Suppressor macrophage treated with lipopolysaccharide for 4 hours (primary cell): ENCODE measurements at regions not wholly inside any gene's neighbourhood (a gene's known extent, or its start where the extent isn't known, plus 50 kb on each side); places are given as distances from the start of the nearest gene placed in this dataset.
"Not testable (repeated sequence)": the region's sequence is repeated elsewhere in the genome, so short reads cannot be mapped to it uniquely, and the experiment has no call there.

ENCODE experiments used
- DNase-seq: peaks from one replicate; pipeline ENCODE4 v3.0.0-alpha.2; 2020

DNA sequence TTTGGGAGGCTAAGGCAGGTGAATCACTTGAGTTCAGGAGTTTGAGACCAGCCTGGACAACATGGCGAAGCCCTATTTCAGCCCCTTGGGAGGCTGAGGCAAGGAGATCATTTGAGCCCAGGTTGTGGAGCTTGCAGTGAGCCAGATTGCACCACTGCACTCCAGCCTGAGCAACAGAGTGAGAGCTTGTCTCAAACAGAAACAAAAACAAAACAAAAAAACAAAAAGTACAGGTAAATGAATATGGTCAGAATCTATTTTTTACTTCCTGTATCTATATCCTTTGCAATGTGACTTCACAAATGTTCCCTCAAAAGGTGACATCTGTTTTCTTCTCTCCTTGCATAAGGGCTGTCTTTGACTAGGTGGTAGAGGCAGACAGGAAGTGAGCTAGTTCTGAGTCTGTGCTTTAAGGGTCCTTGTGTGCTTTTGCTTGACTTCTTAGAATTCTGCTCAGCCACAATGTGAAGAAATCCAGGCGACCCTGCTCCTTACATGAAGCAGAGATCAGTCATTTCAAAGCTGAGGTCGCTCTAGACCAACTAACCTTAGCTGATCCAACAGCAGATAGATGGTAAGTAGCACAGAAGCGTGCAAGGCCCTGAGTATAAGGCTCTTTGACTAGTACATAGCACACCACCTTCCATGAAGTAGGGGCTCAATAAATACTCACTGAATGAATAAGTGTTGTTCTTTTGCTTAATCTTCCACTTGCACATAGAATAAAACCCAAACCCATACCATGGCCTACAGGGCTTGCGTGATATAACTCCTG lies 423.2 kb upstream of the PCDH15 start:
- DNase-seq = no peak

DNA sequence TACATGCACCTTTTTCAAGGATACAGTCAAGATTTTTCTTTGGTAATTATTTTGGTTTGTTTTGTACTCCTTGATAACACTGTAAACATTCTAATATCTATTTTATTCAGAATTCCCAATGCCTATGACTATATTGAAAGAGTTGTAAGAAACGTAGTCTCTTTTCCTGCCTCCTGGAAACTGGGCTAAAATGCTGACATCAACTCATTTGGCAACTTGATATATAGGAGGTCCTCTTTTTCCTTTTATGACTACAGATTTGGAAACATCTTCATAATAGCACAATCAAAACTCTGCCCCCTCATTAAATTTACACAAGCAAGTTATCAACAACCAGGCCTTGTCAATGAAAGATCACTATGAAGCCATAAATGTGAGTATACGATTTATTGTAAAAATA lies 422.3 kb upstream of the PCDH15 start:
- no peak for DNase-seq

DNA sequence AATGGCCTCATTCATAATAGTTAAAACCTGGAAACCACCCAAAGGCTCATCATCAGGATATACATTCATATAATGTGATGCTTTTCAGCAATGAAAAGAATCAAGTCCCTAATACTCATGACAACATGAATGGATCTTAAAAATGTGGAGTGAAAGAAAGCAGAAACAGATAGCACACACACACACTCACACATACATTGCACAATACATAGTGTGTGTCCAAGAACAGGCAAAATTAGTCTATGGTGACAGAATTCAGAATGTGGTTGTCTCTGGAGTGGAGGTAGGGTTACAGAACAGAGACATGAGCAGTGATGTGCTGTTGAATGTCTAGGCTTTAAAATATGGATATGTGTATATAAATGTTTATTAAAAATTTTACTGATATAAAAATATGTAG lies 419.9 kb upstream of the PCDH15 start:
- DNase-seq = no peak

DNA sequence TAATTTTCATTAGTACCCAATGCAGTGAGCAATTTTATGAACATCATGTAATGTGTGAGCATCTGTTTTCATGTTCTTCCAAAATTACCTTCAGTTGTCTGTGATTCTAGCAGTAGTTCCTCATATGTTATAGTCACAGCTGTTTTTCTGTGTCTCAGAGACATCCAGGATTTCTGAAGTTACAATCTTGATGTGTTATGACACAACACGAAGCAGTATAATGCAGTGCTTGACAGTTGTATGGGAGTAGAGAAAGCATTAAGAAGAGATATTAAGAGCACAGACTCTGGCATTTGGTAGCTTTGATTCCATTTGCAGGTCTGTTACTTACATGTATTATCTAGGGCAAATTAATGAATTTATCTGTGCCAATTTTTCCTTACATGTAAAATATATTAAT lies 414.7 kb upstream of the PCDH15 start:
- DNase-seq = no peak

DNA sequence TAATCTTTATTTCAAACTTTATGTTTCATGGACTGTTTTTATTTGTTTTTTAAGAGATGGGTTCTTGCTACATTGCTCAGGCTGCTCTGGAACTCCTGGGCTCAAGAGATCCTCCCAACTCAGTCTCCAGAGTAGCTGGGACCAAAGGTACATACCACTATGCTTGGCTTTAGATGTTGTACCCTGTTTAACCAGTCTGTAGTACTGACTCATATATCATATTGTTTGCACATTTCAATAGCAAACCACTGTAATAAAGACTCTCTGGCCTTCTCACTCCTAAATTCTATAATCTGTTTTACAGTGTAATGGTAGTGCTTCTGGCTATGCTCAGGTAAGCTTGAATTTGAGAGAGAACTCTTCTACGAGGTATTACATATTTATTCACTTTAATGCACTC lies 413.6 kb upstream of the PCDH15 start:
- no peak for DNase-seq

DNA sequence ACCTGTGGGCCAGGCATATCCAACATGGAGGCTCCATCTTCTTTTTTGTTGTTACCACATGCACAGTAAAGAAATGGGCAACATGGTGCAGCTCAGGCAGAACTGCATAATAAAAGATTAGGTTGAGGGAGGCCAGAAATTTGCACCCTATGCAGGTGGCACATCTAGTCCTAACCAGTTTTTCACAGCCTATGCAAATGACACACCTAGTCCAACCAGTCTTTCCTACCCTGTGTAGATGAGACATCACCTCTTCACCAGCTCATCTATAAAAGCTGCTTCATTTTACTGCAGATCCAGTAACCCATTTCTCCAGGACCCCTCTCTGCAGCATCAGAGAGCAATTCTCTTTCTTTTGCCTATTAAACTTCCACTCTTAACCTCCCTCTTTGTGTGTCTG lies 411.0 kb upstream of the PCDH15 start:
- DNase-seq = no peak

DNA sequence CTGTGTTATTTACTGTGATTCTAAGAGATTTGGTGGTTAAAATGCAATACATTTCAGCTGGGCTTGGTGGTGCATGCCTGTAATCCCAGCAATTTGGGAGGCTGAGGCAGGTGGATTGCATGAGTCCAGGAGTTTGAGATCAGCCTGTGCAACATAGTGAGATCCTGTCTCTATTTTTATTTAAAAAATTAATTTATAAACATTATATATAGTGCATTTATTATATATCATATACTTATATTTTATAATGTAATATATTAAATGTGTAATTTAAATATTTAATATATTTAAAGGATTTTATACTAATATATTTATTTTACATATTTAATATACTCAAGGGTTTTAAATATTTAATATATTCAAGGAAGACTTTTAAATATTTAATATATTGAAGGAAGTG lies 402.8 kb upstream of the PCDH15 start:
- no peak for DNase-seq

DNA sequence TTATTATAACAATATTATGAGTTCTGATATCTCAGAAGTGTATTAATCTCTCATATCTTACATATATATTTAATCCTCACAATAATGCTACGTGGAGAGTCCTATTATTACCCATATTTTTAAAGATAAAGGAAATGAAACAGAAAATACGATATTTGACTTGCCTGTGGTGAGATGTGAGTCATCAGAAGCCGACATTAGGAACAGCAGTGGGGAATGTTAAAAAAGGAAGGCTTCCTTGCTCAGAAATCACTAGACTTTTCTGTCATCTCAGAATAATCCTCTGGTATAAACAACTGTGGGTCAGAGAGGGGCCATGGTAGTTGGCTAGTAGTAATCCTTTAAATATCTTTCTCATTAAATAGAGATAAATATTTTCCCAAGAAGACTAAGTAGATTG lies 402.3 kb upstream of the PCDH15 start:
- peak; percentile 11 for DNase-seq

DNA sequence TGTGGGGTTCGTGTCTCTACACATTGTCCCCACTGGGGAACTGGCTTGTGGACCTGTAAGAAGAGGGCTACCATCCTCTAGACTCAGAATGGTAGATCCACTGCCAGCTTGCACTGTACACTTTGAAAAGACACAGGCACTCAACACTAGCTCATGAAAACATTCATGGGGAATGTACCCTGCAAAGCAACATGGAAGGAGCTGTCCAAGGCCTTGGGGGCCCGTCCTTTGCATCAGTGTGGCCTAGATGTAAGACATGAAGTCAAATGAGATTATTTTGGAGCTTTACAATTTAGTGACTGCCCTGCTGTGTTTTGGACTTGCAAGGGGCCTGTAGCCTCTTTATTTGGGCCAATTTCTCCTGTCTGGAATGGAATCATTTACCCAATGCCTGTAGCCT lies 399.0 kb upstream of the PCDH15 start:
- no peak for DNase-seq

DNA sequence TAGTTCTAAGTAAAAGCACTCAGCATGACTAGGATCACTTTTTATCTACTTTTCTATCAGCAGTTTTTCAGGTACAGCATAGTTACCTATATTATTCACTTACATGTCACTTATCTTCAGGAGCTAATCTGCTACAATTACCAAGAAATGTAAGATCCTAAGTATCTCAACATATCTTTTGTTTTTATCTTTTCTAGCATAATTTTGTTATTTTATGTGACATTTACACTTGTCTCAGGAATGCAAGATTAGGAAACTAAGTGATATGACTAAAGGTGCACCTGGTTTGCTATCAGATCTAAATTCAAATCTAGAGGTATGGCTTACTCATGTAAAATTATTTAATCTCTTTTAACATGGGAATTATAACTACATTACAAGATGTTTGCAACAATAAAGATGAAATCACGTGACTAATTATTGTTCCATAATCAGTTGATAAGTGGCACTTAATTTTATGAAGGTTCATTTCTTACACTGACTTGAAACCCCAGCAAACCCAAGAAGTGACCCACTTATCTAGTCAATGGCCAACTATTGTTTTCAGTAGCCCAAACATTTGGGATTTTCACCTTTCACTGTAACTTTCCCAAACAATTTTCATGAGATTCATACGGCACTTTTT lies 390.3 kb upstream of the PCDH15 start:
- no peak for DNase-seq

DNA sequence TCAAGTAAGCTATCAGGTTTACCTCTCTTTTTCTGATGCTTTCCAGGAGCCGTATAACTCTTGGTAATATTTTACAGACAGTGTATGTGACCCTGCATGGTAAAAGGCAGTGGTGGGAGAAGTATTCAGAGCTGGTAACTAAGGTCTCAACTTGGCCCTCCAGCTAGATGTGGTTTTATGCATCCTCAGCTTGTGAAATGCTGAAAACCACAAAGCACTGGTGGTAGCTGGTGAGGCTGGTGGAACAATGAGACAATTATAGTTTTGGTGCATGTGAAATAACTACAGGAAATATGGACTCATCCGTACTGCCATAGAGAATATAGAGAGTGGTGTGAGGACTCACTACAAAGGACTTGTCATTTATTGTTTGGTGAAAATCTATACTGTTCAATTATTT lies 383.0 kb upstream of the PCDH15 start:
- DNase-seq = no peak

DNA sequence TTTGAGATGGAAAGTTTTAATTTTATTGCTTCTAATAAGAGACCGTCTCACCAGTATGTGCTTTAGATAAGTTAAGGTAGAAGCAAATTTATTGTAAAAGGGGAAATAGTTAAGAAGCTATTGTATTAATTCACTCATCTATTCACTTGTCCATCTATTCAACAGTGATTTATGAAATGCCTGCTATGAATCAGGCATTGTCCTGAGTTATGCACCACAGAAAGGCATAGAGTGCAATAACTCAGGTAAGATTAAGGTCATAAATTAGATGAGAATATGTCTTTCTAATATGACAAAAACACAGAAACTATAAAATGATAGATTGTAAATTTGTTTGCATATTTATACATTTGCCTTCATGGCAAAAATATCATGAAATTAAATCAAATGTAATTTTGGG lies 379.3 kb upstream of the PCDH15 start:
- DNase-seq = no peak

DNA sequence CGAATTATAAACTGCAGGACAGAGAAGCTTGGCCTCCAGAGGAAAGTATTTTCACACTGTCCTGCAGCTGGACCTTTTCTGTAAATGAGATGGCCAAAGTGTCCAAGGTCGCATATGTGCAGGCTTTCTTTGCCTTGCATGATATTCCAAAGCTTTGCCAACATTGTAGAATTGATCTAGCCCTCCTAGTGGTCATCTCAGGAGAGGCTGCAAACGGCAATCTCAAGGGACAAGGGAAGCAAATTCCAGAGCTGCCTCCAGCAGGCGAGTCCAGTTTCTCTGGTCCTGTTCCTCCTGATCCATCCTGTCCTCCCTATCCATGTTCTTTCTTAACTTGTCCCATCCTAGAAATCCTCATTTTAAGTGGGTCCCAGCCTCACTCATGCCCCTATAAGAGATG lies 373.4 kb upstream of the PCDH15 start:
- no peak for DNase-seq

DNA sequence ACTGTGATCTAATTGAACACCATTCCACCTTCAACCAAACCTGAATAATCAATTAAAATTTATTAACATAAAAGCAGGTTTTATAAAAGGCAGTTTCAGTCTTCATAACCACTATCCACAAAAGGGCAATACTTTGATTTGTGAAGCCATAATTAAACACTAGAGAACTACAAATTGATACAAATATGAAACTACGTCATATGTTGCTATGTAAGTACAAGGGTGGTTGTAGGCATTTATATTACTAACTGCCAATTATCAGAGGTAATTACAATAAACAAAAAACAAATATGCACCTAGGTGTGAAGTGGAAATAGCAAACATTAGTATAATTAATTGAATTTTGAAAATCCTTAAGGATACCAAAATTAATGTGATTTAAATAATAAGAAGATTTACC lies 368.5 kb upstream of the PCDH15 start:
- DNase-seq = no peak

DNA sequence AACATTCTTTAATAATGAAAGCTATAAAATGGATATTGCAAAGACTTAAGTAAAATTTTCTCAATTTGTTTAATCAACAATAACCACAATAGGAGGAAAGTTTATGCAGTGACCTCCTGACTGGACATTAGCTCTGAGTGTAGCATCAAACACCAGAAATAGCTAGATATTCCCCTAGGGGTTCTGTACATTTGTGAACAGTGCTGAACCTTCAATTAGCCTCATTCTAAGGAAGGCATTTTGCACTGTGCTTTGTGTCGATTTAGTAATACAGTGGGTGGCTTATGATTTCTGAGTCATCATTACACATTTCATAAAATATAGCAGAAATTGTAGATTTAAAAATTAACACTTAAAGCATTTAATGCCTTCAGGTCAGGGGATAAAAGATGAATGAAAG lies 367.3 kb upstream of the PCDH15 start:
- no peak for DNase-seq

DNA sequence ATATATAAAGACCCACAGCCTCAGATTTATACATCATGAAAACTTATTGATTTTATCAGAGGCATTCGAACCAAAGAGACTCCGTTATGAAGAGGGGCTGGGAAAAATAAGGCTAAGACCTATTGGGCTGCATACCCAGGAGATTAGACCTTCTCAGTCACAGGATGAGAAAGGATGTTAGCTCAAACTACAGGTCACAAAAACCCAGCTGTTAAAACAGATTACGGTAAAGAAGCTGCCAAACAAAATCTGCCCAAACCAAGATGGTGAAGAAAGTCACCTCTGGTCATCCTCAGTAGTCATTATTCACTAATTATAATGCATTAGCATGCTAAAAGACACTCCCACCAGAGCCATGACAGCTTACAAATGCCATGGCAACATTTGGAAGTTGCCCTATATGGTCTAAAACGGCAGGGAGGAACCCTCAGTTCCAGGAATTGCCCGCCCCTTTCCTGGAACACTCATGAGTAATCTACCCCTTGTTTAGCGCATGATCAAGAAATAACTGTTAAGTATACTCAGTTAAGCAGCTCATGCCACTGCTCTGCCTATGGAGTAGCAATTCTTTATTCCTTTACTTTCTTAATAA lies 362.5 kb upstream of the PCDH15 start:
- DNase-seq = no peak

DNA sequence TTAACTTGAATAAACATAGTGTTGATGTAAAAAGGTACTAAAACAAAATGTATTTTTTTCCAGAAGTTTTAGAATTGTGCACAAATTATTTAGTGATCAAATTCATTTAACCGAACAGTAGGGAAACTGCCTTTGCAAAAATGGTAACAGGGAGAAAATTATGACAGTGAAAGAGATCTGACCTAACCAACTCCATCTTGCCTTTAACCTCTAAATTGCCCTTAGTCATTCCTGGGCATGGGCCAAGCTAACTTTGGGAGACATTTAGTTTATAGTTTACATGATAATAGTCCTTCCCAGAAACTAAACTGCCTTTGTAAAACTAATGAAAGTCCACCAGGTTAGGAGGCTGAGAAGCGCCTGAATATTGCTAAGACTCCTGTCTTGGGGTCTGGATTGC lies 361.3 kb upstream of the PCDH15 start:
- DNase-seq = not testable (repeated sequence)

DNA sequence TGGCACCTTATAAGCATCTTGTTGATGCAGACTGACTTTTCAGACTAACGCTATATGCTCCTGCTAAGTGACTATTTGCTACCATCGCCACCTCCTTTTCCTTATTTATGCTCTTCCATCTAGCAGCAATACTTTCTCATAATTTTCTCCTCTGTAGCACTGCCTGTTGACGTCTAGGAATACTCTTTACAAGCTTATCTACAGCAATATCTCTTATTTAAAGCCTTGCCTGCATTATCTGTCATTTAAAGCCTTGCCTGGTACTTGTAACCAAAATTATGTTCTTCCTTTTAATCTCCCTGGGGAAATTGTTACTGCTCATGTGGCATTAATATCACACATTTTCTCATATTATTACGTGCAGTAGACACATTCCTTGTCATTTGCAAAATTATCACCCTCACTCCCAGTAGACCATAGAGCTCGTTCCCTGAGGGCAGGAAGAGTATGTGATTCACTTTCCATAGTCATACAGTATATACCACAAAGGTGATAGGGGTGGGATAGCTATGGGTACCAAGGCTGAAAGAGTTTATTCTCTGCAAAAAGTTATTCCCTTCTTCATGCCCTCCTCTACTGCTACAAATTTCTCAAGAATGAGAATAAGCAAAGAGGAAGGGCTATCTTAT lies 359.7 kb upstream of the PCDH15 start:
- DNase-seq = no peak

DNA sequence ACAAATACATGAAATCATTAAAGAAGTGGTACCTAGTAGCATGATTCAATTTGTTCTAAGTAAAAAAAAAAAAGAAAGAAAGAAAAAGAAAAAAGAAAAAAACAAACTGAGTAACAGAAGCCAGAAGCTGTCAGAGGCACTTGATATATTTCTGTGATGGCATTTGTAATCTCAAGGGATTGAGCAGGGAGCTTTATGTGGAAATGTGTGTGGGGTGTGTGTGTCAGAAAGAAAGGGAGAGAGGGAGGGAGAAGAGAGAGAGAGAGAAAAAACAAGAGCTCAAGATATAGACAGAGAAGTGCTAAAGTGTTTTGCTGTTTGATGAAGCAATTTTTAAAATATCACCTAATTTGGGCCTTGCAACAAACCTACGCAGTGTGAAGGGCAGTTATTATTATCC lies 357.6 kb upstream of the PCDH15 start:
- DNase-seq = no peak

DNA sequence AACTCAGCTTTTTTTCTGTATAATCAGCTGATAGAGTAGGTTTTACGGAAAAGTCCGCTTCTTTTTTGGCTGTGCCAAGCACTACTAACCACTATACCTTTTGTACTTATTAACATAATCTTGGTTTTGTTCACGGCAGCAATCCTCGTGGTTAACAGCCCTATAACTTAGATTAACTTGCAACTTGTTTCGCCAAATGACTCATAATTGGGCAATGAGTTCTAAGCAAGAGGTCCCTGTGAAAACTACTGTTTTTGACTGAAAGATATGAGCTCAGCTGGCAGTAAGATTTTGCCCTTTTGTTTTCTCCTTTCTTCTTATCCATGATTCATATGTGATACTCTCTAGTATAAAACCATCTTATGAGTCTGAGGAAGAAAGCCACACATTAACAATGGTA lies 345.0 kb upstream of the PCDH15 start:
- DNase-seq = no peak

DNA sequence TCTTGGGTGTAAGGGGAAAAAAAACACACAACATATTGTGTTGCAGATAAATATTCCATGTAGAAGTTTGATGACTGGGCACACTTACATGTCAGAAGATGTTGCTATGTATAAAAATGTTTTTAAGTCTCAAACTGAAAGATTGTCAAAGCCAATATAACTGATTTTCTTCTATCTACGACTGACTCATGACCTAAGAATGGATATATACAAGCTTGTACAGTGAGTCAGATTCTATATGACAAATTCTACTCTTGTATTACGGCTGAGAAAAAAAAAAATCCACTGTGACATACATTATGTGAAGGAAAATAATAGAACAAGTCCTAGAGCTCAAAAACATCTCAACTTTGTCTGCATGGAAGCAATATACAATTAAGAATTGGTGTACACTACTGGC lies 343.0 kb upstream of the PCDH15 start:
- DNase-seq = no peak

DNA sequence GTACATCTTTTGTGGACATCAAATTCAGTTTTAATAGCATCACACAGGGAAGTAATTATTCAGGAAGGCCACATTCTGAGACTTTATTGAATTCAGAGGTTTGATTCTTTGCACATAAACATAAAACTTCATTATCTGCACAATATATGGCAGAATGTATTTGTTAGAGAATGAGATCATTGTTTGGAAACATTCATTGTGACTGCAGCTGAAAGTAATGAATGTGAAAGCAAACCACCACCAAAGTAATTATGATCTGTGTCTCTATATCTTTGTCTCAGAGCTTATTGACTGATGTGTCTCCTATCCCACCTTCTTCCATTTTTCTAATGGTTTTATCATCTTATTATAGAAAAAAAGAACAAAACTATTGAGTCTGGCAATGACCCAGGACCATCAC lies 340.9 kb upstream of the PCDH15 start:
- no peak for DNase-seq

DNA sequence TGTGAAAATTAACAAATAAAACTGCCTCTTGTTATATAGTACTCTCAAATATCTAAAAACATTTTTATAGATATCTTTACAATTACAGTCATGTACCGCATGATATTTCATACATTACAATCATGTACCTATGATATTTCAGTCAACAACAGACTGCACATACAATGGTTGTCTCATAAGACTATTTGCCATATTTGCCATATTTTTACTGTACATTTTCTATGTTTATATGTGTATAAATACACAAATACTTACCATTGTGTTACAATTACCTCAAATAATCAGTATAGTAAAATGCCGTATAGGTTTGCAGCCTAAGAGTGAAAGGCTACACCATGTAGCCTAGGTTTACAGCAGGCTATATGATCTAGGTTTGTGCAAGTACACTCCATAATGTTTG lies 336.0 kb upstream of the PCDH15 start:
- no peak for DNase-seq

DNA sequence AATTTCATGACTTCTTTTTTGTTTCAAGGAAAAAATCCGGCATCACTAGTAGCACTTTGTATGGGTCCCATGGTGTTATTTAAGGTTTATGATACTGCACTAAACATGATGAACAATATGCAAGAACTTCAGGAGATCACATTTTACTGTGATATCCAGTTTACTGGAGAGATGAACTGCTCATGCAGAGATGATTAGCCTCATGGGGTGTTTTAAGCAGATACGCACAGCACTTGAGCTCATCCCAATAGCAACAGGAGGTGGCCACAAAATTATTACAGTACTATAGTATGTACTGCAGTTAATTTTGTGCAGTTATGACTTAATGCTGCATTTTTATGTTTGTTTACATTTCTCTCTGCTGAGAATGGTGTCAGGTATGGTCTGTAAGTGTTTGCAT lies 303.7 kb upstream of the PCDH15 start:
- no peak for DNase-seq
